ENCODE measurements at regions not wholly inside any gene's neighbourhood (a gene's known extent, or its start where the extent isn't known, plus 50 kb on each side); places are given as distances from the start of the nearest gene placed in this dataset.

DNA sequence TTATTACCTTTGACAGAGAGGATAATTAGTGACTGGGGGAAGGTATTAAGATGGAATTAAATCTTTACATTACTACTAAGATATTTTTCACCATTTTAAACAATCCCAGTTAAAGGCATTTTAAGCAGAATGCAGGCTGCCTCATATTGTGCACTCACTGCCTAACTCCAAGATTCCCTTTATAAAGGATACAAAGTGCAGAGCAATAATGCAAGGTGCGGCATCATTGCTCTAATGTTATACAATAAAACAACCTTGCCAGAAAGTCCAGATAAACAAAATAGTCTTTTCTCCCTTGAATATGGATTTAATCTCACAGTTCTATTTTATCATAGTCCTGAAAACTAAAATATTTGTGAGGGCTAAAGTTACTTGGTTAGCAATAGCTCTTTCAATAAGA lies 1031.6 kb upstream of the SEMA6D start:
- in situ Hi-C loops (cut with MboI; ENCODE audit: low sequenced_read_pairs), result no loop called here

More for the DNA sequence above, 1031.6 kb upstream of the SEMA6D start:
- no peak overlapping the region for H4K5ac ChIP-seq (ENCODE audit: low read depth, low read length)
- no peak overlapping the region for H2AK5ac ChIP-seq (ENCODE audit: low read depth, low read length)
- H2BK15ac ChIP-seq (ENCODE audit: low read depth, low read length), result no peak overlapping the region
- no peak overlapping the region for H4K91ac ChIP-seq (ENCODE audit: insufficient read depth, low read depth, low read length)
- no peak overlapping the region for H3K14ac ChIP-seq (replicated peaks; ENCODE audit: low read depth, low read length)
- no peaks in the 10 kb centered on the region for H3K27me3 ChIP-seq (ENCODE audit: control insufficient read depth, insufficient read depth, low read length)
- H3K56ac ChIP-seq (ENCODE audit: extremely low read depth, insufficient read depth, low read length), result no peak overlapping the region
- no peak overlapping the region for H4K8ac ChIP-seq (ENCODE audit: low read depth in 2 of 2, low read length in 2 of 2)
- WGBS, 2 experiments (ENCODE audit: extremely low coverage in 2 of 2, insufficient read length in 1 of 2), result no CpG with 5 or more reads among the region's 1 CpG
- ATAC-seq (ENCODE audit: low read depth) (no peak), DNase-seq (no peak)
- TF ChIP-seq, protein P1, sequence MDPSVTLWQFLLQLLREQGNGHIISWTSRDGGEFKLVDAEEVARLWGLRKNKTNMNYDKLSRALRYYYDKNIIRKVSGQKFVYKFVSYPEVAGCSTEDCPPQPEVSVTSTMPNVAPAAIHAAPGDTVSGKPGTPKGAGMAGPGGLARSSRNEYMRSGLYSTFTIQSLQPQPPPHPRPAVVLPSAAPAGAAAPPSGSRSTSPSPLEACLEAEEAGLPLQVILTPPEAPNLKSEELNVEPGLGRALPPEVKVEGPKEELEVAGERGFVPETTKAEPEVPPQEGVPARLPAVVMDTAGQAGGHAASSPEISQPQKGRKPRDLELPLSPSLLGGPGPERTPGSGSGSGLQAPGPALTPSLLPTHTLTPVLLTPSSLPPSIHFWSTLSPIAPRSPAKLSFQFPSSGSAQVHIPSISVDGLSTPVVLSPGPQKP (IDR thresholded peaks at IDR 0.05; ENCODE audit: borderline replicate concordance, low read depth, low read length), result no peak
- TF ChIP-seq POLR2A (IDR thresholded peaks at IDR 0.05; ENCODE audit: low read depth, low read length) (no peak), CEBPB (IDR thresholded peaks at IDR 0.05; ENCODE audit: low read depth, low read length) (no peak), SMC3 (IDR thresholded peaks at IDR 0.05; ENCODE audit: low read depth, low read length) (no peak), FOS (IDR thresholded peaks at IDR 0.05; ENCODE audit: low read depth, low read length) (no peak), BHLHE40 (IDR thresholded peaks at IDR 0.05; ENCODE audit: low read depth, low read length) (no peak), RFX5 (IDR thresholded peaks at IDR 0.05; ENCODE audit: low read depth, low read length) (no peak), MAFK (IDR thresholded peaks at IDR 0.05; ENCODE audit: low read depth, low read length) (no peak), MXI1 (IDR thresholded peaks at IDR 0.05; ENCODE audit: borderline replicate concordance, low read depth, low read length) (no peak), NFE2L2 (IDR thresholded peaks at IDR 0.05; ENCODE audit: low read depth, low read length) (no peak), RAD21 (IDR thresholded peaks at IDR 0.05; ENCODE audit: low read length) (no peak), MAZ (IDR thresholded peaks at IDR 0.05; ENCODE audit: borderline replicate concordance, low read depth, low read length) (no peak), RCOR1 (IDR thresholded peaks at IDR 0.05; ENCODE audit: insufficient replicate concordance, low read length) (no peak)
- TF ChIP-seq, protein P2, sequence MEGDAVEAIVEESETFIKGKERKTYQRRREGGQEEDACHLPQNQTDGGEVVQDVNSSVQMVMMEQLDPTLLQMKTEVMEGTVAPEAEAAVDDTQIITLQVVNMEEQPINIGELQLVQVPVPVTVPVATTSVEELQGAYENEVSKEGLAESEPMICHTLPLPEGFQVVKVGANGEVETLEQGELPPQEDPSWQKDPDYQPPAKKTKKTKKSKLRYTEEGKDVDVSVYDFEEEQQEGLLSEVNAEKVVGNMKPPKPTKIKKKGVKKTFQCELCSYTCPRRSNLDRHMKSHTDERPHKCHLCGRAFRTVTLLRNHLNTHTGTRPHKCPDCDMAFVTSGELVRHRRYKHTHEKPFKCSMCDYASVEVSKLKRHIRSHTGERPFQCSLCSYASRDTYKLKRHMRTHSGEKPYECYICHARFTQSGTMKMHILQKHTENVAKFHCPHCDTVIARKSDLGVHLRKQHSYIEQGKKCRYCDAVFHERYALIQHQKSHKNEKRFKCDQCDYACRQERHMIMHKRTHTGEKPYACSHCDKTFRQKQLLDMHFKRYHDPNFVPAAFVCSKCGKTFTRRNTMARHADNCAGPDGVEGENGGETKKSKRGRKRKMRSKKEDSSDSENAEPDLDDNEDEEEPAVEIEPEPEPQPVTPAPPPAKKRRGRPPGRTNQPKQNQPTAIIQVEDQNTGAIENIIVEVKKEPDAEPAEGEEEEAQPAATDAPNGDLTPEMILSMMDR (conservative IDR thresholded peaks at IDR 0.05; ENCODE audit: low read depth, low read length), result no peak
- H2BK120ac ChIP-seq (ENCODE audit: low read depth, low read length), result no peak overlapping the region
- POLR2A ChIA-PET (ENCODE audit: unreplicated experiment), result no interaction called here
- H2AFZ ChIP-seq (replicated peaks; ENCODE audit: low read length, poor library complexity), result no peak overlapping the region
- H3K79me1 ChIP-seq (ENCODE audit: low read depth in 1 of 2, low read length in 2 of 2), result no peaks in the 10 kb centered on the region
- H3K9me1 ChIP-seq (ENCODE audit: insufficient read depth, low read length), result no peaks in the 10 kb centered on the region
- no peak overlapping the region for H2BK20ac ChIP-seq (ENCODE audit: low read depth, low read length)
- no peaks in the 10 kb centered on the region for H4K20me1 ChIP-seq (ENCODE audit: insufficient read depth, low read length)
- no peak overlapping the region for H3K23ac ChIP-seq (ENCODE audit: low read depth, low read length)
- intact Hi-C loops (cut with micrococcal nuclease) (no loop called here), dilution Hi-C loops (cut with HindIII; ENCODE audit: low sequenced_read_pairs, unreplicated experiment) (no loop called here)
- CTCF ChIA-PET, result no interaction called here
- H3K18ac ChIP-seq (ENCODE audit: low read depth, low read length), result no peak overlapping the region
- BruUV-seq (replicated peaks), result no TSS peak
- no peaks in the 10 kb centered on the region for H3K36me3 ChIP-seq (ENCODE audit: control insufficient read depth, insufficient read depth, low read length)
- no peaks in the 10 kb centered on the region for H3K4me1 ChIP-seq (ENCODE audit: control insufficient read depth, insufficient read depth, low read length)
- H3K4me3 ChIP-seq (ENCODE audit: insufficient read depth, low read depth, low read length), result no peak overlapping the region
- H3K9me3 ChIP-seq (ENCODE audit: control insufficient read depth, insufficient read depth, low read length), result no peaks in the 10 kb centered on the region; the same call in 1 of the 2 replicates
- no peak overlapping the region for H2BK5ac ChIP-seq (ENCODE audit: low read depth, low read length, poor library complexity, severe bottlenecking)
- H3K4ac ChIP-seq (ENCODE audit: low read depth, low read length), result no peak overlapping the region
- no peak overlapping the region for H3K27ac ChIP-seq (ENCODE audit: insufficient read depth, low read length)
- no peak overlapping the region for H3K4me2 ChIP-seq (ENCODE audit: low read depth, low read length)
- no peak overlapping the region for H3K9ac ChIP-seq (ENCODE audit: low read depth, low read length)
- no peak overlapping the region for H2AK9ac ChIP-seq (replicated peaks; ENCODE audit: low read depth, low read length, poor library complexity)

All from IMR-90 (cell line).